ENCODE measurements at regions not wholly inside any gene's neighbourhood (a gene's known extent, or its start where the extent isn't known, plus 50 kb on each side); places are given as distances from the start of the nearest gene placed in this dataset.

DNA sequence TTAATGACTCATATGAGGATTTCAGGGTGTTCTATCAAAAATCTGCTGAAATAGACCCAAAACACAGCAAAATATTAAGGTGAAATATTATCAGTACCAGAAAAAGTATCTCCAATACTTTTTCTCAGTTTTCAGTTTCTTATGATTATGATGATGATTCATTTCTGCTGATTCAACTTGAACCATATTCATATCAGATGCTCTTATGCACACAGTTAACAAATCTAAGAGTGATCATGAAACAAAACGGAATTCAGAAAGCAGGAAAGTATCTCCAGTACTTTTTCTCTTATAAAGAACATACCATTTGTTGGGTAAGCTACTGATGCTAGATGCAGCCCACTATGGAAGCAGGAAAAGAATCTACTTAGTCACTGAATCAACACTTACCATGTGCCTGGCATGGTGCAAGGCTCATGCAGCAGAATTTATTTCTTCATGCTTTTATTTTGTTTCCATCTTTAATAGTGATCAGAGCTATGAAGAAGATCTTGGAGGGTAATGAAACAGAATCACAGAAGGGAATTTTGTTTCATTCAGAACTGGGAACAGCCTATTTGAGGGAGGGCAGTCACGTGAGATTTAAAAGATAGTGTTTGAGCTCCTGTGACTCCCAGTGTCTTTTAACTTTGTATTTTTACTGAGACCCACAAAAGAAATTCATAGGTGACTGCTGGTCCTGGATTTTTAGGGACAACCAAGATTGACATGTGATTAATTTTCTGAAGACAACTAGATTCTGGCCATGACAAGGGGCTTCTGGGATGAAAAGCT lies 480.6 kb downstream of the SETD4 start:
- H3K27ac ChIP-seq = no peak overlapping the region
- H3K4me1 ChIP-seq = peaks cover 7% of the 10 kb centered on the region
- DNase-seq = no peak
- H3K27me3 ChIP-seq = no peaks in the 10 kb centered on the region
- no peaks in the 10 kb centered on the region for H3K9me3 ChIP-seq (replicated peaks)
- no peak overlapping the region for H3K4me3 ChIP-seq
- no peaks in the 10 kb centered on the region for H3K36me3 ChIP-seq

DNA sequence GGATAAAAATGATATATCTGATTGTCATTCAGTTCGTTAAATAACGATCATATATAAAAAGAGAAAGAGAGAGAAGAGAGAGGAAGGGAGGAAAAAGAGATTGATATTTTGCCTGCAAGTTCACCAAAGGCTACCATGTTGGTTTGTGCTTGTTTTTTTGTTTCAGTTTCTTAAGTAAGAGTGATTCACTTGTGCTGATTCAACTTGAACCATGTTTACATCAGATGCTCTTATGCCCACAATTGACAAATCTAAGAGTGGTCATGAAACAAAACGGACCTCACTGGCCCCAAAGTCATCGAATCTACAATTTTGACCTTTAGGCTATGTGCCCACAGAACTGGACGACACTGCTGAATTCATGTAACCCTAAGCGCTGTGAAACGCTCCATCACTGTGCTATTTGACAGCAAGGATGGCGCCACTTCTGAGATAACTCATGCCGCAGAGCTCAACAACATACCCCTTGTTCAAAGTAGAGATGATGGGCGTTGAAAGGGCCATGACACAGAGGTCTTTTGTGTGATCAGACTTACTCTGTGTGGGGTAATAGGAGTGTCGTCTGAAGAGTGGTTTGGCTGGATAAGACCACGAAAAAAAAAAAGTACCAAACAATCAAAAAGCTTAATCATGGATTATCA lies 481.4 kb downstream of the SETD4 start:
- Histone ChIP-seq H3K9me3 (replicated peaks) (no peaks in the 10 kb centered on the region), H3K4me1 (peaks cover 10% of the 10 kb centered on the region), H3K27me3 (no peaks in the 10 kb centered on the region), H3K4me3 (no peak overlapping the region), H3K27ac (no peak overlapping the region), H3K36me3 (no peaks in the 10 kb centered on the region)
- DNase-seq = no peak

DNA sequence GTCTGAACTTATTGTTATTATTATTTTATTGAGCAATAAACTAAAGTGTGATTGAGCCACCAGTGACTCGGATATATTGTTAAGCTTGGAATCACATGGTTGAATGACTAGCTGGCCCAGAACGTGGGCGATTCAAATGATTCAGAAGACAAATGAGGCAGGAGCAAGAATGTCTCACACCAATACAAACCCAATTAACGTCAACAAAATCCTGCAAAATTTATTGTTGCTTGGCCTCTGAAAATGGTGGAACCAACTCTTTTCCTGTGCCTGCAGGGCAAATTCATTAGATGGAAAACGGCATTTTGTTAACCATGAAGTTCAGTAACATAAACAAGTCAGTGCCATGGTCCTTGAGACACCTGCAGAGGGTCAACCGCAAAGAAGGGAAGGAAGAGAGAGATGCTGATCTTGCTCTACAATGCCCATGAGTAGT lies 482.0 kb downstream of the SETD4 start:
- Histone ChIP-seq H3K4me3 (no peak overlapping the region), H3K36me3 (no peaks in the 10 kb centered on the region), H3K4me1 (peaks cover 13% of the 10 kb centered on the region), H3K9me3 (replicated peaks) (no peaks in the 10 kb centered on the region), H3K27ac (no peak overlapping the region), H3K27me3 (no peaks in the 10 kb centered on the region)
- no peak for DNase-seq

DNA sequence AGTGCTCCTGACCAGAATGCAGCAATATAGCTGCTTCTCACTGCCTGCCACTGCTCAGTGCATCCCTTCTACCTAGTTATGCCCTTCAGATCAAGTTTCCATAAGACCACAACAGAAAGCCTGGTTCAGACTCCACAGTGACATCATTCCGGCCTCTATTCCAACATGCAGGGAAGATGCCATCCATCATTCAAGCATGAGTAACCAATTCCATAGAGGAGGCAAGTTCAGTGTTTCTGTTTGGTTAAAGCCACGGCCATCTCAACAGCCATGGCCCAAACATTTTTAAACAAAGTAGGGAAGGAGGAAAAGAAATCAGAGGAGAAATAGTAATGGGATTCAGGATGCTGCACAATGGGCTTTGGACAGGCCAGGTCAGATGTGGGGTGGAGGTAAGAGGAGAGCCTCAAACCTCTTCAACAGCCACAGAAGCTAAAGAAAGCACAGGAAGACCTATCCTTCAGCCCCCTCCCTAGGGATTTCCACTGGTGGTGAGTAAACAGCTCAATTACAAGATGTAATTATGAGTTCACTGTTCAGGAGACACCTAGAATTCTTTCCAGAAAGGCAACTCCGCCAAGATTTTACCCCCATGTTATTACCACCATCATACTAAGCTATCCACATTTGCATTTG lies 484.9 kb downstream of the SETD4 start:
- Histone ChIP-seq H3K27ac (no peak overlapping the region), H3K4me1 (peaks cover 13% of the 10 kb centered on the region), H3K4me3 (no peak overlapping the region), H3K9me3 (replicated peaks) (no peaks in the 10 kb centered on the region), H3K27me3 (no peaks in the 10 kb centered on the region), H3K36me3 (no peaks in the 10 kb centered on the region)
- peak; percentile 30 to 49 for DNase-seq

DNA sequence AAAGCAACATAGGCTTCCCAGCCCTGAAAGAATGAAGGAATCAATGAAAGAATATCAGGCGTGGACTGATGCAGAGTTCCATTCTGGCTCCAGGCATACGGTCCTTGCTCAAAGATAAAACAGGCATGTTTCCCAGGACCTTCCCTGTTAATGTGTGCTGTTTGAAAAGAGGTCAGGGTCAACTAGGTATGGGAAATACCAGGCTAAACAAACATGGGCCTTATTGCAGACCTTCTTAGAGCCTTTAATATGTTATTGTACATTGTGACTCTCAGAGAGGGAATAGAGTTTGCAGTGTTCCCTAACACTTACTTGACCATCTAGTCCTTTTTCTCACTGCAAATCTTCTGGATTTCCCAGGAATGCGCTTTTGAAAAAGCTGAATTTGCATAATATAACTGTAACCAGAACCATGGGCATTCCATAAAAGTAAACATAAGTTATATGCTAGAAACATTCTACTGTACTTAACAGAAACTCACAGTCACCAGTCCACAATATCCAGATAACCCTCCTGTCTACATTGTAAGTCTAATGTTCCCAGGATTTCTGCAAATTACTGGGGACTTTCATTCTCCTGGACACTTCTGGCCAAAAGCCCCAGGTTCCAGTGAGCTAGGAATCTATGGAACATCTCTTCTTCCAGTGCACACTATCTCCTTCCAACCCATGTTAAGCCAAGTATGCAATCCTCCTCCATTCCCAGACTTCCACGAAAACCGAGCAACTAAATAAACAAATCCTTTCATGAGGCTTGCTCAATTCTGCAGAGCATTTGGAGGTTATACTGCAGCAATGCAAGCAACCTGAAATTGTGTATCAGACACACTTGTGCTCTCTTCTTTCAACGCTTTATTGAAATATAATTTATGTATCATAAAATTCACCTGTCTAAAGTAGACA lies 486.6 kb downstream of the SETD4 start:
- H3K27ac ChIP-seq = no peak overlapping the region
- no peak for DNase-seq
- no peaks in the 10 kb centered on the region for H3K36me3 ChIP-seq
- no peaks in the 10 kb centered on the region for H3K27me3 ChIP-seq
- H3K4me1 ChIP-seq = peaks cover 13% of the 10 kb centered on the region
- H3K4me3 ChIP-seq = no peak overlapping the region
- no peaks in the 10 kb centered on the region for H3K9me3 ChIP-seq (replicated peaks)

DNA sequence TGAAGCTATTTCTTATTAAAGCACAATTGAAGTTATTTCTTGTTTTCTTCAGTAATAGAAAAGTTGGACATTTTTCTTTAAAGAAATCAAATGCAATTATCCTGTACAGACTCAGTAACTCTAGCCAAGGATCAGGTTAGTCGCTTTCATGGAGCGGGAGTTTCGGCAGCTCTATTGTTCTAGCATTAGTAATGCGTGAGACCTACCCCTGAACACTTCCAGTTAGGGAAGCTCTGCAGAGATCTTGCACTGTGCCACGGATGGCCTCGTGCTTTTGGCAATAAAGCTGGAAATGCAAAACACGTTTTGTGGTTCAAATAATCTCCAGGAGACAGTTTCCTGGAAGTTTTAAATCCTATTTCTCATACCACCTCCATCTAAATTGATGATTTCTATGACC lies 488.4 kb downstream of the SETD4 start:
- DNase-seq = no peak
- Histone ChIP-seq H3K9me3 (replicated peaks) (no peaks in the 10 kb centered on the region; the same call in 1 of the 2 replicates), H3K27ac (no peak overlapping the region), H3K27me3 (no peaks in the 10 kb centered on the region), H3K36me3 (no peaks in the 10 kb centered on the region), H3K4me3 (no peak overlapping the region), H3K4me1 (peaks cover 13% of the 10 kb centered on the region)

DNA sequence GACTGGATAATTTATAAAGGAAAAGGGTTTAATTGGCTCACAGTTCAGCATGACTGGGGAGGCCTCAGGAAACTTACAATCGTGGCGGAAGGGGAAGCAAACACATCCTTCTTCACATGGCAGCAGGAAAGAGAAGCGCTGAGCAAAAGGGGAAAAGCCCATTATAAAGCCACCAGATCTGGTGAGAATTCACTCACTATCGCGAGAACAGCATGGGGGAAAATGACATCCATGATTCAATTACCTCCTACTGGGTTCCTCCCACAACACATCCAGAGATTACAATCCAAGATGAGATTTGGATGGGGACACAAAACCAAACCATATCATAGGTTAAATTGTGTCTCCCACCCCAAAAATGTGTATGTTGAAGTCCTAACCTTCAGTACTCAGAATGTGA lies 491.7 kb downstream of the SETD4 start:
- H3K4me1 ChIP-seq = peaks cover 18% of the 10 kb centered on the region
- no peak overlapping the region for H3K27ac ChIP-seq
- no peaks in the 10 kb centered on the region for H3K27me3 ChIP-seq
- DNase-seq = no peak
- no peaks in the 10 kb centered on the region for H3K36me3 ChIP-seq
- no peaks in the 10 kb centered on the region; the same call in 1 of the 2 replicates for H3K9me3 ChIP-seq (replicated peaks)
- no peak overlapping the region for H3K4me3 ChIP-seq

DNA sequence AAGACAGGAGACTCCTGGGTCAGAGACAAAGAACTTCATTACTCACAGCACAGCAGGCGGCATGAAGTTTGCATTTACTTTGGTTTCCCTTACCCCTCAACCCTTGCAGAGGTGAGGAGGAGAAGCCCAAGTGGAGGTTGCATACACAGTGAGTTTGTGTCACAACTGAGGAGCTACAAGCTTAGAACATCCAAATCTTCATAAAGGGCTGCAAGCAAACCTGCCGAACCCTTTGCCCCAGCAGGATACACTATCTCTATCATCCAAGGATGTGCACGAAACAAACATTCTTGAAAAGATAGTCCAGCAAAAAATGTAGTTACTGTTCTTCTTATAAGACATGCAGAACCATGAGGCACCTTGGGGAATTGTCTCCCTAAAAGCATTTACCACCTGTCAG lies 493.5 kb downstream of the SETD4 start:
- no peak for DNase-seq
- H3K36me3 ChIP-seq = no peaks in the 10 kb centered on the region
- no peak overlapping the region for H3K4me3 ChIP-seq
- peaks cover 36% of the 10 kb centered on the region for H3K4me1 ChIP-seq
- no peaks in the 10 kb centered on the region; the same call in 1 of the 2 replicates for H3K9me3 ChIP-seq (replicated peaks)
- H3K27ac ChIP-seq = no peak overlapping the region
- H3K27me3 ChIP-seq = no peaks in the 10 kb centered on the region

DNA sequence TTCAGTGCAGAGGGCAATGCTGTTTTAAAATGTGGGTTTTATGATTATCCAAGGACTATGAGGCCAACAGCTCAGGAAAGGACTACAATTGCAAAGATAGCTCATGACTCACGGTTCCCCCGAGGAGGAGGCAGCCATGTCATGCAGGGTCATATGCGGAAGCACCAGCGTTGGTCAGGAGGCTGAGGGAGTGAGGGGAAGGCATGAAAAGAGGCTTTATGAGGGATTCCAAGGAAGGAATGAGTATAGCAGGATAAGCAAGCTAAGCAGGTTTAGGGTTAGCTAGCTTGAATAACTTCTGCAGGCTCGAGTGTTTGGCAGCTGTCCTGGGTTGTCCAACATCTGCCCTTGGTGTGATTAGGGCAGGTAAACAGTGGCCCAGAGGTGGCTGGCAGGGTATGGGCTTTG lies 495.1 kb downstream of the SETD4 start:
- Histone ChIP-seq H3K9me3 (replicated peaks) (no peaks in the 10 kb centered on the region; the same call in 1 of the 2 replicates), H3K4me3 (no peak overlapping the region), H3K27me3 (no peaks in the 10 kb centered on the region), H3K4me1 (peaks cover 52% of the 10 kb centered on the region), H3K27ac (peak overlapping the region; percentile 81), H3K36me3 (no peaks in the 10 kb centered on the region)
- DNase-seq = peak; percentile 67 to 70

DNA sequence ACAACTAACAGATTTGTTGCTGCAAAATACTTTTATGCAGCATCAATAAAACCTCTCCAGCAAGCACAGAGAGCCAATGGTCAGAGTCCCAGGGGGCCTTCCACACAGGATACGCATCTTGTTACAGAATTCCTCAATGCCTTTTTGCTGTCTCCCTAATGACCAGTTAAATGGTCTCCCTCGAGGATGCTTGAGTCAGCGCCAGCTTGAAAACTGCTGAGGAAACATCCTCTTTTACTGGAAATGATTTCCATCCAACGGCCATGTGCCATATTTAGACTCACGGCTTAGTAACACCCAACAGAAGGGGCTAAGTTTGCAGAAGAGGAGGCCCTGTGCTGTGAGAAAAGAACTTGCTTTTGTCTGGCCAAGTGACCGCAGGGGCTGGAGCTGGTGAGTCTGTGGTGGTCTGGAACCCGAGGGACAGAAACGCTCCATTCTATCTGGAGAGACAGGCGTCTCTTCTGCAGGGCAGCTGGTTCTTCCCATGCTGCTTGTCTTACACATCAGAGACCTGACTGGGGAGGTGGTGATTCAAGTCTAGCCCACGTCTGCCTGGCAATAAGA lies 496.4 kb downstream of the SETD4 start:
- Histone ChIP-seq H3K4me1 (peaks cover 64% of the 10 kb centered on the region), H3K4me3 (peak overlapping the region; percentile 4), H3K27ac (peak overlapping the region; percentile 81), H3K36me3 (no peaks in the 10 kb centered on the region), H3K9me3 (replicated peaks) (no peaks in the 10 kb centered on the region; the same call in 1 of the 2 replicates), H3K27me3 (no peaks in the 10 kb centered on the region)
- peak; percentile 91 to 92 for DNase-seq

DNA sequence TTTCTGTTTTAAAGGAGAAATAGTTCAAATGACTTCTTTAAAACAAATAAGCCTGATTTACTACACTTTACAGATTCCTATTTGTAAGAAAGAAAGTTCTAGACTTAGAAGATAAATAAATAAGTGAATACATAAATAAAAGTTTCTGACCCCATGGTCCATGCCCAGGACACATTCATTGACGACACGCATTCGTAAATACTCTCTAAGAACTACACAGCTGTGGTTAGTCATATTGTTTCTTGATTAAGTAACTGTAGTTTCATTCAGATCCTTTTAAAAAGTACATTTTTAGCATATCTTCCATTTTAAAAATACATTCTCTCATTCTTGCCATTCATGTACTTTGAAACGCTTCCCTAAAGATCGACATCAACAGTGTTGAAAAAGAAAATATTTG lies 497.4 kb downstream of the SETD4 start:
- Histone ChIP-seq H3K36me3 (no peaks in the 10 kb centered on the region), H3K27me3 (no peaks in the 10 kb centered on the region), H3K9me3 (replicated peaks) (no peaks in the 10 kb centered on the region; the same call in 1 of the 2 replicates), H3K27ac (peak overlapping the region; percentile 81), H3K4me1 (peaks cover 69% of the 10 kb centered on the region), H3K4me3 (no peak overlapping the region)
- no peak for DNase-seq

DNA sequence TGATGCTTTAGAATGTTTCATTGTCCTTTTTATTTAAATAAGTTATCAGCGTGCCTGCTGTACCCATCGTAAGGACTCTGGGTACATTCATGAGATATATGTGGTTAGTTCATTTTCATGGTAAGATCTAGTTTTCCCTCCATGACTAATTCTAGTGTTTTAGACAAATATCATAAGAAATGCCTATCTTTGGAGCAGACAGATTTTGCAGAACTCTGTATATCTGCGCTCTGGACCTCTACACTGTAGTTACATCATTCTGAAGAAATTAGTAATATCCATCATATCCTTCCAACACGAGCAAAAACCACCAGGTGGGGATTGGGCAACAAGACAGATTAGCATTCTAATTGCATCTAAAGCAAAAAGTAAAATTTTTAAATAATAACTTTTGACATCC lies 499.2 kb downstream of the SETD4 start:
- Histone ChIP-seq H3K9me3 (replicated peaks) (no peaks in the 10 kb centered on the region), H3K27ac (peak overlapping the region; percentile 86), H3K36me3 (no peaks in the 10 kb centered on the region), H3K27me3 (no peaks in the 10 kb centered on the region), H3K4me3 (no peak overlapping the region), H3K4me1 (peaks cover 75% of the 10 kb centered on the region)
- DNase-seq = peak; percentile 40 to 69

DNA sequence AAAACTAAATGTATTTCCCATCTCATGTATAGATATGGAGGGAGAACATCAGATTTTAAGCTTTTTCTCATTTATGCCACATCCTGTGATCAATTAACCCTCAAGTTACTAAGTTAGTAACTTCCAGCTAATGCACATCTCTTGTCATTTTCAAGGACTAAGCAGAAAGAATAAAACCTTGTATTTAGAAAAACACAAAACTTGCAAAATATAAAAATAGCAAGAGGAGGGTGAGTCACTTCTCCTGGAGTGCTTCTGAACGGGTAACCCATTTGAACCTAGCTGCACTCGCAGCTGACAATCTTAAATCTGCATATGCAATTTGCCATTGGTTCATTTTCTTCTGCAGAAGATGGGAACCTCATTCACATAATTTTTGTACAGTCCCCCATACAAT lies 500.5 kb downstream of the SETD4 start:
- H3K27me3 ChIP-seq = no peaks in the 10 kb centered on the region
- H3K4me1 ChIP-seq = peaks cover 64% of the 10 kb centered on the region
- peak overlapping the region; percentile 86 for H3K27ac ChIP-seq
- no peaks in the 10 kb centered on the region for H3K36me3 ChIP-seq
- no peak overlapping the region for H3K4me3 ChIP-seq
- peak in 1 of 2 experiments; percentile 15 for DNase-seq
- no peaks in the 10 kb centered on the region for H3K9me3 ChIP-seq (replicated peaks)

DNA sequence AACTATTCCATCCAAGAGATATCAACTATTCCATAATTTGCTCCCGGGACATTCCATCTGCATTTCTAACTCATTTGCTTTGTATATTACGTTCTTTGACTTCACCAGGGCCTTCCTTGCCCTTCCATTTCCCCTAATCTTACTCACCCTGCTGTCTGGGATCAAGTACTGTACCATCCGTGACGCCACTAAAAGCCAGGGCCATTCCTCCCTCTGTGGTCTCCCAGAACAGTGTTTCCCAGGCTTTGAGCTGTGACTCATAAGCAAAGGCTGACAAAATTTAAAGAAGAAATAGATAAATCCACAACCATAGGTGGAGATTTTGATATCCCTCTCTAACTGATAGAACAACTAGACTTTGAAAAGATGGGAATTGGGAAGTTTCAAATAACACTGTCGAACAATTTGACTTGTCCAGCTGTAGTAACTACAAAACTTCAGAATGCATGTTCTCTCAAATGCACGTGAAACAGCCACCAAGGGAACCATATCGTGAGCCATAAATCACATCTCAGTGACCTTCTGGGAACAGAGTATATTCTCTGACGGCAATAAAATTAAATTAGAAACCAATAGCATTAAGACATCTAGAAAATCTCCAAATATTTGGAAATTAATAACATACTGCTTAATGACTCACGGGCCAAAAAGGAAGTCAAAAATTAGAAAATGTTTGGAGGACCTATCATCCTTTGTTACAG lies 501.0 kb downstream of the SETD4 start:
- Histone ChIP-seq H3K4me1 (peaks cover 59% of the 10 kb centered on the region), H3K36me3 (no peaks in the 10 kb centered on the region), H3K4me3 (no peak overlapping the region), H3K27ac (peak overlapping the region; percentile 86), H3K27me3 (no peaks in the 10 kb centered on the region), H3K9me3 (replicated peaks) (no peaks in the 10 kb centered on the region)
- DNase-seq = peak; percentile 66 to 75

Measured in SJCRH30 (cell line).